ENCODE measurements at regions not wholly inside any gene's neighbourhood (a gene's known extent, or its start where the extent isn't known, plus 50 kb on each side); places are given as distances from the start of the nearest gene placed in this dataset.

GRCh38 chr3:127049393-127049792, 66.5 kb downstream of the PLXNA1 start:
- H3K36me3 Mint-ChIP-seq (ENCODE audit: insufficient read depth): no peaks in the 10 kb centered on the region
- no peak overlapping the region for H3K27ac Mint-ChIP-seq
- H3K4me3 Mint-ChIP-seq (ENCODE audit: low read depth): no peak overlapping the region
- H3K27me3 Mint-ChIP-seq: no peaks in the 10 kb centered on the region
- no peak for DNase-seq (ENCODE audit: low spot score, unreplicated experiment)
- no peak for TF ChIP-seq CTCF (IDR thresholded peaks at IDR 0.05; ENCODE audit: unreplicated experiment)
- H3K9me3 Mint-ChIP-seq (ENCODE audit: low read depth): peaks cover 9% of the 10 kb centered on the region
- peaks cover 4% of the 10 kb centered on the region for H3K4me1 Mint-ChIP-seq (ENCODE audit: low read depth)

GRCh38 chr3:127050733-127051132, 67.8 kb downstream of the PLXNA1 start:
- Mint-ChIP-seq H3K4me3 (ENCODE audit: low read depth) (no peak overlapping the region), H3K27ac (no peak overlapping the region), H3K36me3 (ENCODE audit: insufficient read depth) (no peaks in the 10 kb centered on the region), H3K4me1 (ENCODE audit: low read depth) (no peaks in the 10 kb centered on the region), H3K27me3 (no peaks in the 10 kb centered on the region), H3K9me3 (ENCODE audit: low read depth) (peaks cover 9% of the 10 kb centered on the region)
- TF ChIP-seq CTCF (IDR thresholded peaks at IDR 0.05; ENCODE audit: unreplicated experiment): no peak
- DNase-seq (ENCODE audit: low spot score, unreplicated experiment): no peak

- Mint-ChIP-seq H3K9me3 (ENCODE audit: low read depth) (peaks cover 9% of the 10 kb centered on the region), H3K4me3 (ENCODE audit: low read depth) (no peak overlapping the region), H3K36me3 (ENCODE audit: insufficient read depth) (no peaks in the 10 kb centered on the region), H3K27ac (no peak overlapping the region), H3K27me3 (no peaks in the 10 kb centered on the region), H3K4me1 (ENCODE audit: low read depth) (no peaks in the 10 kb centered on the region)
- TF ChIP-seq CTCF (IDR thresholded peaks at IDR 0.05; ENCODE audit: unreplicated experiment): no peak
- no peak for DNase-seq (ENCODE audit: low spot score, unreplicated experiment)
These were observed 69.2 kb downstream of the PLXNA1 start for GRCh38 chr3:127052121-127052561.

- H3K9me3 Mint-ChIP-seq (ENCODE audit: low read depth): peaks cover 13% of the 10 kb centered on the region
- DNase-seq (ENCODE audit: low spot score, unreplicated experiment): no peak
- H3K27me3 Mint-ChIP-seq: peaks cover 4% of the 10 kb centered on the region
- H3K4me3 Mint-ChIP-seq (ENCODE audit: low read depth): no peak overlapping the region
- no peaks in the 10 kb centered on the region for H3K4me1 Mint-ChIP-seq (ENCODE audit: low read depth)
- H3K36me3 Mint-ChIP-seq (ENCODE audit: insufficient read depth): no peaks in the 10 kb centered on the region
- no peak for TF ChIP-seq CTCF (IDR thresholded peaks at IDR 0.05; ENCODE audit: unreplicated experiment)
- no peak overlapping the region for H3K27ac Mint-ChIP-seq
These were observed 70.1 kb downstream of the PLXNA1 start for GRCh38 chr3:127053026-127053425.

- no peak for DNase-seq (ENCODE audit: low spot score, unreplicated experiment)
- H3K4me1 Mint-ChIP-seq (ENCODE audit: low read depth): no peaks in the 10 kb centered on the region
- peaks cover 9% of the 10 kb centered on the region for H3K9me3 Mint-ChIP-seq (ENCODE audit: low read depth)
- H3K36me3 Mint-ChIP-seq (ENCODE audit: insufficient read depth): no peaks in the 10 kb centered on the region
- peaks cover 4% of the 10 kb centered on the region for H3K27me3 Mint-ChIP-seq
- H3K4me3 Mint-ChIP-seq (ENCODE audit: low read depth): no peak overlapping the region
- H3K27ac Mint-ChIP-seq: no peak overlapping the region
- no peak for TF ChIP-seq CTCF (IDR thresholded peaks at IDR 0.05; ENCODE audit: unreplicated experiment)
These were observed 70.5 kb downstream of the PLXNA1 start for GRCh38 chr3:127053450-127053849.

Measured in progenitor cell of endocrine pancreas (in vitro differentiated cells).